Effector memory CD4-positive, alpha-beta T cell (primary cell): ENCODE measurements at regions not wholly inside any gene's neighbourhood (a gene's known extent, or its start where the extent isn't known, plus 50 kb on each side); places are given as distances from the start of the nearest gene placed in this dataset.
"Not testable (repeated sequence)": the region's sequence is repeated elsewhere in the genome, so short reads cannot be mapped to it uniquely, and the experiment has no call there.

Source experiments
- DNase-seq, 3 donors: peaks; one replicate each; pipeline ENCODE4 v3.0.0-alpha.2; 2020
- H3K27ac ChIP-seq: 2 replicates; pipeline ENCODE4 v1.7.0; 2013; ENCODE audit warnings: mild to moderate bottlenecking, low read length, moderate library complexity; ENCODE audit not compliant: insufficient read depth, poor library complexity, severe bottlenecking
- H3K27me3 ChIP-seq: replicated peaks from 2 replicates; pipeline ENCODE4 v1.7.0; 2013; ENCODE audit warnings: mild to moderate bottlenecking, low read length; ENCODE audit not compliant: insufficient read depth, control insufficient read depth, poor library complexity, severe bottlenecking
- H3K36me3 ChIP-seq: 2 replicates; pipeline ENCODE4 v1.7.0; 2013; ENCODE audit warnings: mild to moderate bottlenecking, low read length, moderate library complexity; ENCODE audit not compliant: control insufficient read depth, insufficient read depth
- H3K4me1 ChIP-seq: 2 replicates; pipeline ENCODE4 v1.7.0; 2013; ENCODE audit warnings: low read length, mild to moderate bottlenecking; ENCODE audit not compliant: control insufficient read depth, insufficient read depth, poor library complexity, severe bottlenecking
- H3K4me3 ChIP-seq: 2 replicates; pipeline ENCODE4 v1.7.0; 2013; ENCODE audit warnings: low read length, low read depth, mild to moderate bottlenecking; ENCODE audit not compliant: insufficient read depth, poor library complexity, severe bottlenecking
- H3K9me3 ChIP-seq: 2 replicates; pipeline ENCODE4 v1.7.0; 2013; ENCODE audit warnings: mild to moderate bottlenecking, low read length, moderate library complexity; ENCODE audit not compliant: control insufficient read depth

- not testable (repeated sequence) for H3K36me3 ChIP-seq, H3K27me3 ChIP-seq, H3K9me3 ChIP-seq, H3K27ac ChIP-seq, H3K4me1 ChIP-seq, H3K4me3 ChIP-seq
- DNase-seq = peak in 1 of 3 donors; percentile 9
These were observed 203.9 kb downstream of the SPATA31A1 start for GRCh38 chr9:39559384-39559783.

GRCh38 chr9:39566782-39567181 lies 211.3 kb downstream of the SPATA31A1 start:
- DNase-seq, H3K27me3 ChIP-seq, H3K36me3 ChIP-seq, H3K27ac ChIP-seq, H3K4me3 ChIP-seq, H3K9me3 ChIP-seq, H3K4me1 ChIP-seq: not testable (repeated sequence)

- H3K27me3 ChIP-seq, H3K9me3 ChIP-seq, DNase-seq, H3K4me1 ChIP-seq, H3K27ac ChIP-seq, H3K4me3 ChIP-seq, H3K36me3 ChIP-seq: not testable (repeated sequence)
These were observed 211.9 kb downstream of the SPATA31A1 start for GRCh38 chr9:39567396-39567795.

GRCh38 chr9:39568900-39569299 lies 213.4 kb downstream of the SPATA31A1 start:
- not testable (repeated sequence) for H3K4me3 ChIP-seq, H3K36me3 ChIP-seq, H3K4me1 ChIP-seq, H3K27ac ChIP-seq, H3K9me3 ChIP-seq, H3K27me3 ChIP-seq, DNase-seq

- not testable (repeated sequence) for H3K4me1 ChIP-seq, DNase-seq, H3K9me3 ChIP-seq, H3K27me3 ChIP-seq, H3K4me3 ChIP-seq, H3K27ac ChIP-seq, H3K36me3 ChIP-seq
These were observed 217.9 kb downstream of the SPATA31A1 start for GRCh38 chr9:39573024-39574022.

GRCh38 chr9:39579000-39579399 lies 223.5 kb downstream of the SPATA31A1 start:
- not testable (repeated sequence) for H3K36me3 ChIP-seq, H3K4me1 ChIP-seq, DNase-seq, H3K9me3 ChIP-seq, H3K27me3 ChIP-seq, H3K4me3 ChIP-seq, H3K27ac ChIP-seq

GRCh38 chr9:39581296-39581695 lies 225.8 kb downstream of the SPATA31A1 start:
- not testable (repeated sequence) for DNase-seq, H3K36me3 ChIP-seq, H3K4me3 ChIP-seq, H3K27me3 ChIP-seq, H3K9me3 ChIP-seq, H3K27ac ChIP-seq, H3K4me1 ChIP-seq

- H3K9me3 ChIP-seq, H3K27me3 ChIP-seq, H3K36me3 ChIP-seq, H3K27ac ChIP-seq, H3K4me1 ChIP-seq, DNase-seq, H3K4me3 ChIP-seq: not testable (repeated sequence)
These were observed 227.4 kb downstream of the SPATA31A1 start for GRCh38 chr9:39582677-39583412.

GRCh38 chr9:39583413-39583747 lies 227.9 kb downstream of the SPATA31A1 start:
- not testable (repeated sequence) for DNase-seq

GRCh38 chr9:39585233-39585632 lies 229.8 kb downstream of the SPATA31A1 start:
- not testable (repeated sequence) for H3K27ac ChIP-seq, H3K27me3 ChIP-seq, DNase-seq, H3K36me3 ChIP-seq, H3K9me3 ChIP-seq, H3K4me1 ChIP-seq, H3K4me3 ChIP-seq

More at GRCh38 chr9:39583413-39583747, 227.9 kb downstream of the SPATA31A1 start:
- H3K4me1 ChIP-seq, H3K9me3 ChIP-seq, H3K36me3 ChIP-seq, H3K27ac ChIP-seq, H3K27me3 ChIP-seq, H3K4me3 ChIP-seq: not testable (repeated sequence)
